ENCODE measurements at regions not wholly inside any gene's neighbourhood (a gene's known extent, or its start where the extent isn't known, plus 50 kb on each side); places are given as distances from the start of the nearest gene placed in this dataset.

- TF ChIP-seq CTCF (IDR thresholded peaks at IDR 0.05; ENCODE audit: low read depth, low read length, poor library complexity, severe bottlenecking), result no peak
- TF ChIP-seq EZH2phosphoT487 (IDR thresholded peaks at IDR 0.05; ENCODE audit: borderline replicate concordance, low read length), result no peak
These were observed 295.4 kb downstream of the SLITRK6 start for GRCh38 chr13:85503797-85504196.

All from DOHH2 (cell line).